ENCODE measurements at regions not wholly inside any gene's neighbourhood (a gene's known extent, or its start where the extent isn't known, plus 50 kb on each side); places are given as distances from the start of the nearest gene placed in this dataset.

DNA sequence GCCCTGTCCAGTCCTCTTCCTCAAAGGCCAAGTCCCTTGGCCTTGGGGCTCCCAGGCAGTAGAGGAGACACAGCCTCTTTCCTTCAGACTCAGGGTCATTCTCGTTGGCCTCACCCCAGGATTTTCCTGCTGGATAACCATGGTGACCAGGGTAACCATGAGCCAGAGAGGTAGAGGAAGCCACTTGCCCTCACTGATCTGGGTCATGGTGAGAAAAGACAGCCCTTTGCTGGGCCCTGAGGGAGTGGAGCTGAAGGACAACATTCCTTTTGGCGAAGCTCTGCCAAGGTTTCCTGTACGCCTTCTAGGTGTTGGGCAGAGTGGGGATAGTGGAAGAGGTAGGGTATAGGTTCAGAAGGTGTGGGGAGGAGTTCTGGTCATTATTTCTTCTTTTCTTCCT lies 53.1 kb upstream of the WNT4 start:
- Histone ChIP-seq H3K36me3 (no peaks in the 10 kb centered on the region), H3K4me3 (ENCODE audit: low read depth, low read length) (no peak overlapping the region), H3K9me3 (no peaks in the 10 kb centered on the region), H3K4me1 (no peaks in the 10 kb centered on the region), H3K27me3 (no peaks in the 10 kb centered on the region)
- DNase-seq, result no peak
- no peak for TF ChIP-seq CTCF (IDR thresholded peaks at IDR 0.05; ENCODE audit: low read depth, low read length)

DNA sequence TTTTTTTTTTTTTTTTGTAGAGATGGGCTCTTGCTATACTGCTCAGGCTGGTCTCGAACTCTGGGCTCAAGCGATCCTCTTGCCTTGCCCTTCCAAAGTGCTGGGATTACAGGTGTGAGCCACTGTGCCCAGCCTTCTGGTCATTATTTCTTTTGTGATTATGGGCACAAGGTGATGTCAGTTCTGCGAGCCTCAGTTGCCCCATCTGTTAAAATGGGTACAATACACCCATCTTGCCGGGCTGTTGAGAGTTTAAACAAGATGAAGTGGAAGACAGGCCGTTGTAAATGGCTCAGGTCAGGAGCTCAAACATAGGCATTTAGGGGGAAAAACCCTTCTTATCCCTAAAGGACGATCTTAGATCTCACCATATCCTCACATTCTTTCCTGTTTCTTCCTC lies 53.7 kb upstream of the WNT4 start:
- H3K4me3 ChIP-seq (ENCODE audit: low read depth, low read length), result no peak overlapping the region
- H3K9me3 ChIP-seq, result no peaks in the 10 kb centered on the region
- DNase-seq, result no peak
- H3K36me3 ChIP-seq, result no peaks in the 10 kb centered on the region
- TF ChIP-seq CTCF (IDR thresholded peaks at IDR 0.05; ENCODE audit: low read depth, low read length), result no peak
- no peaks in the 10 kb centered on the region for H3K4me1 ChIP-seq
- H3K27me3 ChIP-seq, result no peaks in the 10 kb centered on the region

DNA sequence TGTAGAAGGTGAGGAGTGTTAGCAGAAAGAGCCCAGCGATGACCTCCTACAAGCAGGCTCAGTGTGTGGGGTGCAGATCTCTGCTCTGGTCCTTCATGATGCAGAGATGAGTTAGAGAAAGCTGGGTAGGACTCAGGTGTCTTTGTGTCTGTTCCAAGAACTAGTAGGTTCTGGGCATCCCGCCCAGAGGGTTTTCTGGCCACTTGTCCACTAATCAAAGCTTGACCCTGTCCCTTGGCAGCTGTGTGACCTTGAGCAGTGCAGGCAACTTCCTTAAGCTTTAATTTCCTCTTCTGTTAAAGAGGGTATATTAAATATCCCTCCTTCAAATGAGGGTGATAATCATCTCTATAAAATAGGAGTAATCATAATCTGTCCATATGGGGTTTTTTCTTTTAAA lies 54.7 kb upstream of the WNT4 start:
- no peak for DNase-seq
- TF ChIP-seq CTCF (IDR thresholded peaks at IDR 0.05; ENCODE audit: low read depth, low read length), result no peak
- Histone ChIP-seq H3K36me3 (no peaks in the 10 kb centered on the region), H3K4me1 (no peaks in the 10 kb centered on the region), H3K4me3 (ENCODE audit: low read depth, low read length) (no peak overlapping the region), H3K9me3 (no peaks in the 10 kb centered on the region), H3K27me3 (no peaks in the 10 kb centered on the region)

GRCh38 chr1:22201023-22201422 lies 58.1 kb upstream of the WNT4 start:
- no peaks in the 10 kb centered on the region for H3K4me1 ChIP-seq
- no peaks in the 10 kb centered on the region for H3K9me3 ChIP-seq
- H3K27me3 ChIP-seq, result no peaks in the 10 kb centered on the region

DNA sequence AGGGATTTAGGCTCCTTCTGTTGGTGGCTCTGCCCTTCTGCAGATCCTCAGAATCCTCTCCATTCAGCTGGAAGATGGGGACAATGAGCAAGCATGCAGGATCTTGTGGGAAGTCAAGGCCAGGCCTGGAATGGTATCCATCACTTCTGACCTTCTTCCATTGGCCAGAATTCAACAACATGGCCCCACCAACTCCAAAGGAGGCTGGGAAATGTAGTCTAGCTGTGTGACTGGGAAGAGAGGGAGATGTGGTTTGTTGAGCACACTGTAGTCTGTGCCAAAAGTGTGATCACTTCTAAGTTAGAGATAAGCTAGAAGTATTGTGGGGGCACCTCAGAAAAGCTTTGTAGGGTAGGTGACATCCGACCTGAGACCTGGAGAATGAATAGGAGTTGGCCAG lies 60.4 kb upstream of the WNT4 start:
- H3K36me3 ChIP-seq, result no peaks in the 10 kb centered on the region
- no peak for TF ChIP-seq CTCF (IDR thresholded peaks at IDR 0.05; ENCODE audit: low read depth, low read length)
- no peaks in the 10 kb centered on the region for H3K27me3 ChIP-seq
- H3K9me3 ChIP-seq, result no peaks in the 10 kb centered on the region
- no peak for DNase-seq
- no peak overlapping the region for H3K4me3 ChIP-seq (ENCODE audit: low read depth, low read length)
- no peaks in the 10 kb centered on the region for H3K4me1 ChIP-seq

More at GRCh38 chr1:22201023-22201422, 58.1 kb upstream of the WNT4 start:
- no peak for DNase-seq
- no peak for TF ChIP-seq CTCF (IDR thresholded peaks at IDR 0.05; ENCODE audit: low read depth, low read length)
- no peak overlapping the region for H3K4me3 ChIP-seq (ENCODE audit: low read depth, low read length)
- no peaks in the 10 kb centered on the region for H3K36me3 ChIP-seq

DNA sequence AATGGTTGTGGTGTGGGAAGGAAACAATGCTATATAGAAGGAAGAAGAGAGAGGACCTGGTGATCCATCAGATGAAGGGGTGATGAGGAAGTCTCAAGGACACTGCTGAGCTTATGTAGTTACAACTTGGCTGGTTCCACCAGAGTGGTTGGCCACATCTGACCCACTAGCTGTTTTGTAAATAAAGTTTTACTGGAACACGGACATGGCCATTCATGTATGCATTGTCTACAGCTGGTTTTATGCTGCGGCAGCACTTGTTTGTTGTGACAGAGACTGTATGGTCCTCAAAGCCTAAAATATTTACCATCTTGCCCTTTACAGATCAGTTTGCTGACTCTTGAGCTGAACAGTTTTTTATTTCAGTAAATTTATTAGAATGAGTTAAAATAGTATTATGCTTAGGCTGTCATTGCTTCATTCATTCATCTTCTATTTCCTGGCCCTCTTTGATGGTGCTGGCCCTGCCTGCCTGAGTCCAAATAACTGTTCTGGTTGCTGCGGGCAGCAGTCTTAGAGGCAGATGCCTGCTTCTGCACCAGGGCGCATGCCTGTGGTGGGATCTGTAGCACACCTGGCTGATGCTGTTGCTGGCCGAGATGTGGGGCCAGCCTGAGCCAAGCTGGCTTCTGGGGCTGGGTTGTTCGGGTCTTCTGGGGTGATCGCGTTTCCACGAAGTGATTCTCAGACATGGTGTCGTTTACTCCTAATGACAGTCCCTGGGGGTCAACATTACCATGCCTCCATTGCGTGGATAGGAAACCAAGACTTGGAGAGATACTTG lies 61.4 kb upstream of the WNT4 start:
- DNase-seq, result no peak
- TF ChIP-seq CTCF (IDR thresholded peaks at IDR 0.05; ENCODE audit: low read depth, low read length), result no peak

More for the DNA sequence above, 61.4 kb upstream of the WNT4 start:
- no peaks in the 10 kb centered on the region for H3K4me1 ChIP-seq
- no peak overlapping the region for H3K4me3 ChIP-seq (ENCODE audit: low read depth, low read length)
- no peaks in the 10 kb centered on the region for H3K27me3 ChIP-seq
- no peaks in the 10 kb centered on the region for H3K36me3 ChIP-seq
- no peaks in the 10 kb centered on the region for H3K9me3 ChIP-seq

Data from BE2C (cell line).